ENCODE measurements at regions not wholly inside any gene's neighbourhood (a gene's known extent, or its start where the extent isn't known, plus 50 kb on each side); places are given as distances from the start of the nearest gene placed in this dataset.

DNA sequence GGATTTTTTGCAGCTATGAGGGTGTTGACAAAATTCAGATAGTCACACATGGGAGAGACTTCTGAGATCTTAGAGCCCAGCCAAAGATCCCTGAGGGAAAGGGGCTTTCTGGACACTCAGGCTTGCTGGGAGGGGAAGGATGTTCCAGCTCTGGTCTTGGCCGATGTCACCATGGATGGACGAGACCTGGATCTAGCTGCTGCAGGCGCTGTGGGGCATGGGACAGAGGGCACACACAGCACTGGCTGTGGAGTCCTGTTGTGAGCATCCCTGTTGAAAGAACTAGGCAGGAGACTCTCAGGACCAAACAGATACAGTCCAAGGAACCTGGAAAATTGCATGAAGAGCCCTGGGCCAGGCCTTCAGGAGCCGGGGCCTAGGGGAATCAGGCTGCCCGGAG lies 80.1 kb upstream of the SDK2 start:
- DNase-seq (ENCODE audit: low spot score), result no peak

DNA sequence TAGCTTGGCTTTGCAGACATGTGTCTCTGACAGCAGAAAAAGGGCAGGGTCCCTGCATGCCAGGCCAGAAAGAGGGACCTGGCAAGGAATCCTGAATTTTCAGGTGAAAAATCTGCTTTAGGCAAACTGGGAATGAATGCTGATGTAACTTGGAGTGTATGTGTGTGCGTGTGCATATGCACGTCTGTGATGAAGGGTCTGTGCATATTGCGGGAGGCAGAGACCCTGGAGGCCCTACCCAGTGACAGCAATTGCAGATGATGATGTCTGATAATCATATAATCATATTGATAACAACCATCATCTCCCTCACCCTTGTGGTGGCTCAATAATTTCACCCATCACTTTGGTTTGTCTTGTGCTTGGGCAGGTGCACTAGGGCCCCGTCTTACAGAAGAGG lies 80.7 kb upstream of the SDK2 start:
- no peak for DNase-seq (ENCODE audit: low spot score)

DNA sequence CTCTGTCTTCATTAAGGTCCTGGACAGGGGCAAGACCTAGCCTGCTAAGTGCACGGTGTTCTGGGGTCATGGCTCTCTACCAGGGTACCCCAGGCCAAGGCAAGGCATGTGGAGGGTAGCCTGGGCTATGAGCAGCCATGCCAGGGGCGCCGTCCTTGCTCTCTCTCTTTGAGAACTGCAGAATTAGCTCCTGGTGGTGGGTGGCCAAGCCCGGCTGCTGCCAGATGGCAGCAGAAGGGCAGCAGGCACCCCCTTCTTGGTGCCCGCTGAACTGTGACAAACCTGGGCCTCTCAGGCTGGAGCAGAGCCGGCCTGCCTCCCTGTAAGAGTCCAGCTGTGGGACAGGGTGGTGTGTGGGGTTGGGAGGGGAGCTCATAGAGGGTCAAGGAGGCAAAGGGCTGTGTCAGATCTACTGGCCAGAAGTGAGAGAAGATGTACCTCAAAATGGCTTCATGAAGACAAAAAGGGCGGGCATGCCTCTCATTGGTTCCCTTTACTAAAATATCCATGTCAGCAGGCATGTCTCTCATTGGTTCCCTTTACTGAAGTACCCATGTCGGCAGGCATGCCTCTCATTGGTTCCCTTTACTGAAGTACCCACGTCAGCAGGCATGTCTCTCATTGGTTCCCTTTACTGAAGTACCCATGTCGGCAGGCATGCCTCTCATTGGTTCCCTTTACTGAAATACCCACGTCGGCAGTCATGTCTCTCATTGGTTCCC lies 81.7 kb upstream of the SDK2 start:
- no peak for DNase-seq (ENCODE audit: low spot score)

DNA sequence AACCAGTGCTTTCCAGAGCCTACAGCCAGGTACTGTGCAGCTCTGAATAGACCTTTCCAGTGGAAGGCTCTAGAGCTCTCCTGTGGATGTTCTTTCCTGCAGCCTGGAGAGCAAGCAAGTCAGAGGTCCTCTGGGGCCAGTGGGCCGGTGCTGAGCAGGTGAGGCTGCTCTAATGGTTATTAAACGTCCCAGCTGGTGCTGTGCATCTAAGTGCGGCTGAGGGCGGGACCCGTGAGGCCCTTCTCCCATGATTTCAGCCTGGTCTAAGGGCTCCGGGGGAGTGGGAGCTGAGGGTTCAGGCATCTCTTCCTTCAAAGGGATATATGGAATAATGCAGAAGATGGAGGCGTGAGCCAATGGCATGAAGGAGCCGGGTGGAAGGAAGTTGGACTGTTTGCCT lies 83.7 kb upstream of the SDK2 start:
- DNase-seq (ENCODE audit: low spot score), result no peak

DNA sequence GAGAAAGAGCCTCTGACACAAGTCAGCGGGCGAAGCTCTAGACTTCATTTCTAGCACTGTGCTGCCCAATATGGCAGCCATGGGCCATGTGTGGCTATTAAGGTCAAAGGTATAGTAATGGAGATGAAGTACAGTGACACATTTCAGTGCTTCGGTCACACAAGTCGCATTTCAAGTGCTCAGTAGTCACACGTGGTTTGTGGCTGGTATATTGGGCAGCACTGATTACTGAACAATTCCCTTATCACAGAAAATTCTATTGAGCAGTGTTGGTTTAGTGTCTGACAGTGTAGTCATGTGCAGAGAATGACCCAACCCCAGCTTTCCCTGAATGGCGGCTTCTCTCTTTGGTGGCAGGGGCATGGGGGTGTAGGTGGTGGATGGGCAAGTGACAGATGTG lies 84.9 kb upstream of the SDK2 start:
- no peak for DNase-seq (ENCODE audit: low spot score)

DNA sequence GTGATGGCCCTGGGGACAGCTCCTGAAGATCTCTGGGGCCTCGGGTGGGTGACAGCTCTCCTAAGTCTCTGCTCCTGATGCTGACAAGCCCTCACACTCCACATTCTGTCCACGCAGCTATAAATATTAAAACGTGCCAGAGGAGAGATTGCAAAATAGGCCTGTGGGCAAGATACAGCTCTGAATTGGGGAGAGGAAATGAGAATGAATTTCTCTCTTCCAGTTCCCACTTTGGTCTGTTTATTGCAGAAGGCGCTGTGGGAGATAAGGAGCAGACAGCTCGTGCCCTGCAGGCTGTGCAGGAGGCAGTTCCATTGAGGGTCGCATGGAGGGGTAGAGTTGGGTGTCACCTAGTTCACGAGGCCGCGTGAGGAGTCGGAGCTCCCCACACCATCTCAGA lies 87.5 kb upstream of the SDK2 start:
- no peak for DNase-seq (ENCODE audit: low spot score)

- DNase-seq (ENCODE audit: low spot score), result no peak
Measured at GRCh38 chr17:73733517-73733916, 89.3 kb upstream of the SDK2 start.

GRCh38 chr17:73735245-73735644 lies 91.0 kb upstream of the SDK2 start:
- no peak for DNase-seq (ENCODE audit: low spot score)

DNA sequence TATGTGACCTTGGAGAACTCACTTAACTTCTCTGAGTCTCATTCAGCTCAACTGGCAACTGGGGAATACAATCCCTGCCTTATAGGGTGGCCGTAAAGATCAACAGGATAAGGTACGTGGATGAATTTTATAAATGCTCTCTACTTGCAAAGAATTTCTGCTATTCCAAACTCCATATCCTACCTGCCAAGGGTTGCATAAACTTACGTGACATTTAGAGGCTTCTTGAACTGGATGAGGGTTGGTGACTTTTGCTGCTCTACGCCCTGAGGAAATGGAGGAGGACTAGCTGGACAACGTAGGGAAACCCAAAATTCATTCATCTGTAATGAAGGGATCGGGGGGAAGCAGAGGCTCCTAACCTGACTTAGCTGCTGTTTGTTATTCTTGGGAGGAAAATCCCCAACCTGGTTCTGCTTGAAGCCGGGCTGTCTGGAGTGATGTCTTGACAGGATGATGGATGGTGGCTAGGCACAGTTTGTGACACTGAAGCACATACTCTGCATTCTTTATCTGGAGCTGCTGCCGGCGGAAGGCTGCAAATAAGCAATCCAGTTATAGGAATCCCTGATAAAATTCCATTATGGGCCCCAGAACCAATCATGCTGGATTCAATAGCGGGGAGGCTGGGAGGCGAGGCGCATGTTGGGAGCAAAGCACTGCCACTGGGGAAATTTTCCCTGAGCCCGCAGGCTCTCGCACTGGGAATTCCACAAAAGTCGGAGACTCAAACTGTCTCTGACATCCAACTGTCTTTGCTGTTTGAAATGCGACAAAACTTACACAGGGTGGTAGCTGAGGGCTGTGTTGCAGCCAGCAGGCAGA lies 94.7 kb upstream of the SDK2 start:
- no peak for DNase-seq (ENCODE audit: low spot score)

DNA sequence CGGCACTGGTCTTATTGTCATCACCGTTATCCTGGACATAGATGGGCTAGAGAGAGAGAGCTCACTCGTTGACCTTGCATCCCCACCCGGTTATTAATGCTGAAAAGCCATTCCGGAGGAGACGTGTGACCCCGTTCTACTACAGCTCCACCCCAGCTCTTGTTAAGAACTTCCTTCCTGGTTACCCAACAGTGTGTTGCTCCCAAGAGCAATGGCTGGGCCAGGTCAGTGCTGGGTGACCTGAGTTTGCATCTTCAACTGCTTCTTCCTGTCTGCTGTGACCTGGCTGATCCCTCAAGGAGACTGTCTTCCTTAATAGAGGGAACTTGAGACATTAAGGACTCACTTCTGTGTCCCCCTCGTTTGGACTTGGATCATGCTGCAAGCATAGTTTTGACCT lies 96.1 kb upstream of the SDK2 start:
- DNase-seq (ENCODE audit: low spot score), result no peak

DNA sequence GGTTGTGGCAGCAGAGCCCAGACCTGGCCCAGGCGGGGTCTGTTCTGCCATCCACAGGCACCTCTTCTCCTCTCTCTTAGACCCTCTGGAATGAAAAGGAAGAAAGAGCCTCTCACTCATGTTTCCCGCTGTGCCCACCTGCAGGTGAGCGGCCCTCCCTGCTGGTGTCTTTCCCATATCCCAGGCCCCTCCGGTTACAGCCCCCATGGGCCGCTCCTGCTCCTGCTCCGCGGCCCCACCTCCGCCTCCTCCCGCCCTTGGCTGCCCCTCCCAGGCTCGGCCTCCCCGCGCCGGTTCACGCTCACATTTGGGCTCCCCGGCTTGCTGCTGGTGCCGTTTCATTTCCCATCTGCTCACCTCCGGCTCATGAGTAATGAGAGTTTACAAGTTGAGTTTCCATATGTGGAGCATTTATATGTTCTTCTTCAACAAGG lies 98.7 kb upstream of the SDK2 start:
- no peak for DNase-seq (ENCODE audit: low spot score)

DNA sequence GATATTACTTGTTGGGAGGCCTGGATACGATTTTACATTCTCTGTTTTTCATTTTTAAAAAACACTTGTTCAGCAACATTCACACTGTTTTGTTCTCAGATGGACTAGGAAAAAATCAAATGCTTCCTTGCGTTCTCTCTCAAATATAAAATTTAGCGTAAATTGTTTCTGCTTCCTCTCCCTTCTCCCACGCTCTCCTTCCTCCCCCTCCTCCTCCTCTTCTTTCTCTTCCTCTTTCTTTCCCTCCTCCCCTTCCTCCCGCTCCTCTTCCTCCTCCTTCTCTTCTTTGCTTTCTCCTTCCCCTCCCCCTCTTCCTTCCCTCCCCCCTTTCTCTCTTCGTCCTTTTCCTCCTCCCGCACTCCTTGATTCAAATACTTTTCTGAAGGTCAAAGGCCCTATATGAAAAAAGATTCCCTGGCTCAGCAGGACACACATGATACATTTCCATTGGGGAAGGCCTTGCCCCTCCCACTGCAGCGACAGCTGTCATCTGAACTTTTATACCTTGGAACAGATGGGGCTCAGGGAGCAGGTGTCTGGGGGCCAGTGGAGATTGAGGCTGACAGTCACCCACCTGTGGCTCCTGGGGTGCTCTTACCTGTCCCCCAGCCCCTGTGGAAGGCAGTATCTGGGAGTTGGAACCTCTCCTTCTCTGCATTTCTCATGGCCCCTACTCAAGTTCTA lies 99.4 kb upstream of the SDK2 start:
- no peak for DNase-seq (ENCODE audit: low spot score)

GRCh38 chr17:73744411-73744810 lies 100.2 kb upstream of the SDK2 start:
- DNase-seq (ENCODE audit: low spot score), result no peak

- no peak for DNase-seq (ENCODE audit: low spot score)
Measured at GRCh38 chr17:73746314-73747073, 102.2 kb upstream of the SDK2 start.

GRCh38 chr17:73747221-73748002 lies 103.2 kb upstream of the SDK2 start:
- no peak for DNase-seq (ENCODE audit: low spot score)

DNA sequence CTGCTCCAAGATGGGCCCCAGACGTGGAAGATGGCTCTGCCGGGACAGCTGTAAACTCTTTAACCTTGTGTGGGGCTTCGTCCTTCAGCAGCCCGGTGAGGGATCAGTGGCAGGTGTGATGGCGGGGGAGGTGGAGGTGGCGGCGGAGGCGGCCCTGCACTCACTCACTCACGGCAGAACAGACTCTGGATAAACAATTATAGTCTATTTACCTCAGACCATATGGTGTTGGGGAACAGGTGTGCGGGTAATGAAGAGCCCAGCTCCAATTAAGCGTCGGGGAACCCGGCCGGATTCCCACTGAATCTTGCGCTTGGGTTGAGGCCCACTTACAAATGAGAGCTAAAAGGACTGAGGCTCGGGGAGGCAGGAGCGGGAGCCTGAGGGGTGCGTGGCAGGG lies 104.3 kb upstream of the SDK2 start:
- no peak for DNase-seq (ENCODE audit: low spot score)

GRCh38 chr17:73749337-73749823 lies 105.1 kb upstream of the SDK2 start:
- DNase-seq (ENCODE audit: low spot score), result no peak

- no peak for DNase-seq (ENCODE audit: low spot score)
Measured at GRCh38 chr17:73749928-73750605, 105.8 kb upstream of the SDK2 start.

- DNase-seq (ENCODE audit: low spot score), result no peak
Measured at GRCh38 chr17:73750975-73751374, 106.7 kb upstream of the SDK2 start.

DNA sequence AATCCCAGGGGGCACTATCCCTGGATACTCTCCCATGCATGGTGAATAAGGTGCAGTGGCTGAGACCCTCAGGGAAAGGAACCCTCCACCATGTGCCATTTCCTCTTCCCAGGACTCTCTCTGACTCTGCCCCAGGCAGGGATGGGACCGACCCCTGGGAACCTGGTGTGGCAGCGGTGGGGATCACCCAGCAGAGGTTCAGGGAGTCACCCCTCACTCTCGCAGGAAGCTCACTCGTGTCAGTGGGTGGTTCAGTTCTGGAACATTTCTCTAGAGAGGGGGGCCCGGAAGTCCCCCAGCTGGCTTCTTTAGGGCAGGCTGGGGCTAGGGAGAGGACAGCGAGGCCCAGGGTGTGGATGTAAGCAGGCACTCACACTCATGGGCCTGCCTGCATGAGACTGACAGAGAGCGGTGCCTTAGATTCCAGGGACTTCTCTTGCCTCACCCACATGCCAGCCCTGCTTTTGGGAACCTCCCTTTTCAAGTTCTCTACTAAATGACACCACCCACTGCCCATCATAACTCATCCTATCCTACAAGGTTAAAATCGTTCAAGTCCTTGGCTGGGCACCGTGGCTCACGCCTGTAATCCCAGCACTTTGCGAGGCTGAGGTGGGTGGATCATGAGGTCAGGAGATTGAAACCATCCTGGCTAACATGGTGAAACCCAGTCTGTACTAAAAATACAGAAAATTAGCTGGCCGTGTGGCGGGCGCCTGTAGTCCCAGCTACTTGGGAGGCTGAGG lies 109.7 kb upstream of the SDK2 start:
- no peak for DNase-seq (ENCODE audit: low spot score)

Data from AG08395 (cell line).